Medulla oblongata (tissue), 1 donor: ENCODE measurements at regions not wholly inside any gene's neighbourhood (a gene's known extent, or its start where the extent isn't known, plus 50 kb on each side); places are given as distances from the start of the nearest gene placed in this dataset.
"Not testable (repeated sequence)": the region's sequence is repeated elsewhere in the genome, so short reads cannot be mapped to it uniquely, and the experiment has no call there.

Experiments used
- DNase-seq: peaks from one replicate; pipeline ENCODE4 v3.0.0-alpha.2; 2015; ENCODE audit errors: extremely low spot score

GRCh38 chr14:30218907-30219306, 291.3 kb upstream of the PRKD1 start:
- DNase-seq, result no peak

DNA sequence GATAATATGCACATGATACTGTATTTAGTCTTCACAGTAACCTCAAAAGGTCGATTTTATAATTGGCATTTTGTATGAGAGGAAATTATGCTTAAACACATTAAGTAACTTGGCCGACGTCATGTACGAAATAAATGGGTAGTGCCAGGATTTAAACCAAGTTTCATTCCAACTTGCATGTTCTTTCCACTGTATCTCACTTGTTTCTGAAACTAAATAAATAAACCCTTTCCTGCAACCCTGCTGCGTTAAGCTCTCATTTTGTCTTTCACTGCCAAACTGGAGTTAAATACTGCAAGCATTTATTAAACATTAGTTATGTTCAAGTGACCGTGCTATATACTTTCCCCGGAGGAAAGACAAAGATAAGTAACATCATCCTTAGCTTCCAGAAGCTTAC, 293.9 kb upstream of the PRKD1 start:
- no peak for DNase-seq

GRCh38 chr14:30223385-30223785, 295.7 kb upstream of the PRKD1 start:
- no peak for DNase-seq

GRCh38 chr14:30223966-30224365, 296.3 kb upstream of the PRKD1 start:
- DNase-seq, result peak; percentile 8

DNA sequence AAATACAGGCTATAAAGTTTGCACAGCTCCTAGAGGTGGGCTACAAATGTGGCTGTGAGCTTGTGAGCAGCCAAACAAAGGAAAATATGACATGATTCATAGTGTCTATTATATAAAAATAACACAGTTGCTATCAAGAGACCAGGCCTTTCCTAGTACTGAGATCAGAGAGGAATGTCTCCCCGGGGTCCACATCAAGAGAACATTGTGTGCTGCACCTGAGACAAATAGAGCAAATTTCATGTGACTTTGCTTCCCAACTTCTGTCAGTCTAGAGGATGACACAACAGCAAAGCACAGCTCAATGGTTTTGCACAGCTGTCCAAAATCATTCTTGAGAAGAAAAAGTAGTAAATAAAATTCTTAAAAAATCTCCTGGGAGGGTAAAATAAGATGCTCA, 297.5 kb upstream of the PRKD1 start:
- no peak for DNase-seq

GRCh38 chr14:30227436-30227835, 299.8 kb upstream of the PRKD1 start:
- no peak for DNase-seq

GRCh38 chr14:30227876-30228275, 300.2 kb upstream of the PRKD1 start:
- no peak for DNase-seq

GRCh38 chr14:30230719-30231118, 303.1 kb upstream of the PRKD1 start:
- DNase-seq, result no peak

GRCh38 chr14:30234966-30235365, 307.3 kb upstream of the PRKD1 start:
- DNase-seq, result no peak

GRCh38 chr14:30235485-30235884, 307.8 kb upstream of the PRKD1 start:
- DNase-seq, result no peak

DNA sequence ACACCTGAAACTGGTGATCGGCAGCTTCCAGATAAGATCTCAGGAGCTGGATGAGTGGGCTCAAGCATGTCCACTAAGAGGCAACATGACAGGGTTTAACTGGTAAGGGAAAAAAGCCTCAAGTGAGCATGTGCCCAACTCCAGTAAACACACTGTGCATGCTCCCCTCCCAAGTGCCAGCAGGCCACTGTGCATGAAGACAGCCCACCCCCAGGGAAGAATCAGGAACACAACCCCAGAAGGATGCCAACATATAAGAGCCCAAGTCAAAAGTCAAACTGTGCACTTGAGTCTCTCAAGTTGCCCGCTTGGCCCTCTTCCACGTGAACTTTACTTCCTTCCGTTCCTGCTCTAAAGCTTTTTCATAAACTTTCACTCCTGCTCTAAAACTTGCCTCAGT, 311.3 kb upstream of the PRKD1 start:
- no peak for DNase-seq

- DNase-seq, result no peak
These were observed 312.4 kb upstream of the PRKD1 start for GRCh38 chr14:30240018-30240417.

- no peak for DNase-seq
These were observed 313.0 kb upstream of the PRKD1 start for GRCh38 chr14:30240685-30241084.

GRCh38 chr14:30242744-30243143, 315.1 kb upstream of the PRKD1 start:
- no peak for DNase-seq

GRCh38 chr14:30243207-30243606, 315.6 kb upstream of the PRKD1 start:
- DNase-seq, result no peak

GRCh38 chr14:30243805-30244204, 315.2 kb upstream of the G2E3 start:
- DNase-seq, result no peak

DNA sequence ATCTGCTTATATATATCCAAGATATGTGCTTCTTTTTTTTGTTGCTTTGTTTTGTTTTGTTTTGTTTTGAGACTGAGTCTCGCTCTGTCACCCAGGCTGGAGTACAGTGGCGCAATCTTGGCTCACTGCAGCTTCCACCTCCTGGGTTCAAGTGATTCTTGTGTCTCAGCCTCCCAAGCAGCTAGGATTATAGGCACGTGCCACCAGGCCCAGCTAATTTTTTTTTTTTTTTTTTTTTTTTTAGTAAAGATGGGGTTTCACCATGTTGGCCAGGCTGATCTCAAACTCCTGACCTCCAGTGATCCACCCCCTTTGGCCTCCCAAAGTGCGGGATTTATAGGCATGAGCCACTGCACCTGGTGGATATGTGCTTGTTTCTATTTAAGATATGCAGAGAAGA, 314.6 kb upstream of the G2E3 start:
- not testable (repeated sequence) for DNase-seq

DNA sequence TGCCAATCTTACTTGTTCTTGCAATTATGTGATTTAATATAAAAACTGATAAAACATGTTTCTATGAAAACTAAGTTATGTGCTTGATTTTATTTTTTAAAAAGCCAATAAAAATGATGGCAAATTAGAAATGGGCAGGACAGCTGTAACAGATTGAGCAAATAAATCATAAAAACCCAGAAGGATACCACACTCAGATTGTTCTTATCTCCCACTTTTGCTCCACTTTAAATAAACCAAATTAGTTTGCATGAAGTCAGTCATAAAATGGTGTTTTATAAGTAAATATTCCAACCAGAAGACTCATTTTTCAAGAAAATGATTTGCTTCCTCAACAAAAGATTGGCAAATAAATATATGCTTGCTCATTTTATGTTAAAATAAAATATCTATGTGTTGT, 307.9 kb upstream of the G2E3 start:
- DNase-seq, result no peak

DNA sequence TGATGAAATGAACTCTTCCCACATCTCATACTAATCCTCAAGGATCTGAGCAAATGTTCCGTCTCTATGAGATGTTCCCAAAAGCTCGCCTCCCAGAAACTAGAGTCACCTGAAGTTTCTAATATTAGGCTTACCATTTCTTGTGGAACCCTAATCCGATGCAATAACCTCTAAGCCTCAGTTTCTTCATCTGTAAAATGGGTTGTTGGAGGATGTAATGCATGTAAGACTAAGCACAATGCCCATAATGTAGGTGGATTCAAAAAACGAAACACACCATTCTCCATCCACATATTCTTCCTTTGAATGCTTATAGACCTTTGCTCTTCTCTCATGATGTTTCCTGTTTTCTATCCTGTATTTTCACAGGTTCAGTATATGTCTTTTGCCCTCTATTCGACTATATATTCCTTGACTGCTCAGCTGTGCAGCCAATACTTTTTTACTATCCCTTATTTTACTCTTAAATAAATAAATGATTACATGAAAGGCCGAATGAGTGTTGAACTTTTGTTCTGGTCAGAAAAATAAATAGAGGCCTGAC, 307.3 kb upstream of the G2E3 start:
- DNase-seq, result no peak

DNA sequence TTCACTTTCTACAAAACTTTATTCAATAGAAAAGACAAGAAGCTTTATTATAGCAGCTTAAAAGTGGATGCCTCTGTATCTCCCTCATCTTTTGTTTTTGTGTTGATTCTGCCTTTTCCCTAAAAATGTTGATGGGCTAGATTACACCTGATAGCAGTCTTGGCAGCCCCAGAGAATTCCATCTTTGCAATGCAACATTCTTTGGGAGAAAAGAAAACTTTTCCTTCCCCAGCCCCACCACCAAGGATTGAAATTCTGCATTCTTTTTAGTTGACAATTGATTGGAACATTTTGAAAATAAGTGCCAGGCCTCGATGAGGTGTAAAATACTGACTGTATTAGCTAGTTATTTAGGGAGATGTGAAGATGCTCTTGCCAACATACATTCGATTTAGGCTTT, 306.8 kb upstream of the G2E3 start:
- no peak for DNase-seq

GRCh38 chr14:30252783-30253674, 305.9 kb upstream of the G2E3 start:
- peak; percentile 12 for DNase-seq

- DNase-seq, result no peak
These were observed 302.3 kb upstream of the G2E3 start for GRCh38 chr14:30256627-30257026.

DNA sequence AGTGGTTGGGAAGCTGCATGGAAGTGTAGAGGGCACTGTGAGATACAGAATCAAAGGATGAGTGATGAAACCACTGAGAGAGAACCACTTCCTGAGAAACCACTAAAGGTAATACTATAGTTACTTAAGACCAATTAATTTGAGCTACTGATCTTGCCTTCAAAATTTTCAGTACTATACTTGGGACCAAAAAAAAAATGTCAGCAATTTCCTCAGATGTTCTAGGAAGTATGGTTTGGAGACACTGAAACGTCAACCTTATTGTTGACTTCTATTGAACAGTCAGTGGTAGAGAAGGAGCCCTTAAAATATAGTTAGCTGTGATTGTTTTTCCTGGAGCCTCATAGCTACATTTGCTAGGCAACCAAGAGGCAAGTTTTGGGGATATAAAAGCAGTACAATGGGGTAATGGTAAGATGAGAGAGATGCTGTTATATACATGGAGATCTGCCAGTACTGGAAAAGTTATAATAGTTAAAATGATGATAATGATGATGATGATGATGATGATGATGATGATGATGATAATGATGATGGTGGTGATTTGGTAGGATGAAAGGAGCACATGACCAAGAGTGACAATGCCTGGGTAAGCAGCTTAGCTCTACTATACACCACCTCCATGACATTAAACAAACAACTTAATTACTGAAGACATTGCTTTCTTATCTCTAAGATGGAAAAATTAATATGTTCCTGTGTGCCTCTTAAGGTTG, 300.9 kb upstream of the G2E3 start:
- no peak for DNase-seq
